HG03025 (cell line): ENCODE measurements at regions not wholly inside any gene's neighbourhood (a gene's known extent, or its start where the extent isn't known, plus 50 kb on each side); places are given as distances from the start of the nearest gene placed in this dataset.

ENCODE experiments used
- ATAC-seq: cut with Tn5 transposase; IDR thresholded peaks from one replicate; pipeline ENCODE4 v1.9.1; 2021; ENCODE audit warnings: mild to moderate bottlenecking, moderate library complexity; ENCODE audit not compliant: unreplicated experiment, low FRiP score

- no peak for ATAC-seq
Observed at GRCh38 chr3:104503022-104503421, 863.7 kb upstream of the ALCAM start.

DNA sequence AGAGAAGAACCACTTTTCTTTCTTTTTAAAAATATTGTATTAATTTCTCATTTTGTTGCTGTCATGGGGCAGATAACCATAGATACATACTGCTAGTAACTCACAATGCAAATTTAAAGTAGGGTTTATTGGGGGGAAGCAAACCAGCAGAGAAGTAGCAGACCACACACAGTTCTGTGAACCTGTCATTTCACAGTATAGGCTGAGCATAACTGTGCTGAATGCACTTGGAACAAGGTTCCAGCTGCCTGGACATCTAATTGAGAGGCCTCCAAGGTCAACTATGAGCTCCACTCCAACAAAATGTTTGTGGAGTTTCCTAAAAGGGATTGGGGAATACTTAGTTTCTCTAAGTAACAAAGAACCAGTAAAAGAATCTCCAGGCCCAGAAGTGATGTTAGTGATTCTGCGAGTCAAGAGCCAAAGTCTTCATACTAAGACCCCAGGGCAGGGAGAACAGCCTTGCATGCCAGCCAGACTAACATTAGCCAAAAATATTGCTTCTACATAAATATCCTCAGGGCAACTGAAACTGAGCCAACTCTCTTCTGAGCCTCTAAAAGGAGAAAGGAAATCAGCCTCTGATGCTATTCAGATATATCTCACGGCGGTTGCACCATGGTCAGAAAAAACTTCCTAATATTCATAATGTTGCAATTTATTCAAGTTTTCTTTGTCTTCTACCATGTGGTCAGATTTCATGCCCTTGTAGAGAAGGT, 856.4 kb upstream of the ALCAM start:
- no peak for ATAC-seq

DNA sequence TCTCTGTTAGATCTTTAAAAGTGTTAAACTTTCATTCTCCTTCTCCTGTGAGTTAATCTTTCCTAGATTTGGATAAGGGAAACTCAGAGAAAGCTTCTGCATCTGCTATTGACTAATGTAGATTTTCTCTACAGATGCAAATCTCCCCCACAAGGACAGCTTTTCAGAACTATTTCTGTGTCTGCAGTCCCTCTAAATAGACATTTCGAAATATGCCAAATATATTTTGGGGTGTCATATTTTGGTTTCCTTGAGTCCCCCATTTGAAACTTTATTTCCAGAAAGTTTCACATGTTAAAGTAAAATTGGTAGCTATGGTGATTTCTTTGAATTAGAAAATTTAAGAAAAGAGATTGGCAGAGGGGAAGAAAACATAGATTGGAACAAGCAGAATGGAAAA, 852.3 kb upstream of the ALCAM start:
- no peak for ATAC-seq

GRCh38 chr3:104514776-104515175, 851.9 kb upstream of the ALCAM start:
- ATAC-seq = peak; percentile 37

GRCh38 chr3:104519068-104519467, 847.6 kb upstream of the ALCAM start:
- ATAC-seq = no peak

DNA sequence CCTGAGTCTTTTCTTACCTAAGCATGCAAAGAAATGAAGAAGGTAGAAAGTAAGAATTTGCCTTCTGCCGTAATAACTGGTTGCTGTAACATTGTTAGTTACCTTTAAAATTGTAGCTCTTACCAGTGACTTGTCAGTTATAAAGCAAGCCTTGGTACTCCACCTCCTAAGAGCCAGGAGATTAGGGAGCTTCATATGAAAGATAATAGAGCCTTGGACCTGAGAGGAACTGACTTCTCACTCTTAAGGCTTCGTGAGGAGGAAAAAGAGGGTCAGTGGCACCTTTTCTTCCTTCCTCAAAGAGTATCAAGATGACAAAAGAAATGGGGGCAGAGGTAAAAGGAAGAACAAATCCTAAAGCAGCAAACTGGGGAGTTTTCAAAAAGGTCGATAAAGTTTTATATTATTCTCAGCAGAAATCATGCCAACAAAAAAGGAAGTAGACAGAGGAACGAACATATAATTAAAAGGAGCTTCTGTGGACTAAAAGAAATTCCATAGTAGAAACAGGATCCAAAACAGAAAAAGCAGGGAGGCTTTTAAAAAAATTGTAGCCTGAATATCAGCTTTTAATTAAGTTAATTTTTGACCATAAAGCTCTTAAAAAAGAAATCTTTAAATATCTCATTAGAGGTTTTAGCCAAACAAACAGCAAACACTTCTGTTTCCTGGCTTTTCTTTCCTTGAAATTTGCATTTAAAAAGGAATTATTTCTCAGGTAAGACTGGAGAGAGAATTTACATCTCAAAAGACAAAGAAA, 847.1 kb upstream of the ALCAM start:
- ATAC-seq = no peak

DNA sequence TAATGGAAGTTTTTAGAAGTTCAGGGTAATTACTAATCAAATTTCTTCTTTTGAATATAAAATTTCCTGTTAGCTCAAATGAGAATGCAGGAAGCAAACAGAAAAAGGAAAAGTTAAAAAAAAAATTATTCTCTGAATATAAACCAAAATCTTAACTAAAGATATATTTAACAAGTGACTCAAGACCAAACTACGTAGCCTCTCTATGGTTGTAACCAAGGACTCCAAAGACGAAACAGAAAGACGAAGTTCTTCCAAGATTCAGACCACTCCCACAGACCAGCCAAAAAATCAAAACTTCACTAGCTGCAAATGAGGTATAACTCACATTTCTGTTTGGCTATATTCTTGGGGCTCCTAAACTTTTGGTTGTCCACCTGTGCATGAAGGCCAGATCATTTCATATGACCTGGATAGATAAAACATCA, 846.5 kb upstream of the ALCAM start:
- ATAC-seq = peak; percentile 48

DNA sequence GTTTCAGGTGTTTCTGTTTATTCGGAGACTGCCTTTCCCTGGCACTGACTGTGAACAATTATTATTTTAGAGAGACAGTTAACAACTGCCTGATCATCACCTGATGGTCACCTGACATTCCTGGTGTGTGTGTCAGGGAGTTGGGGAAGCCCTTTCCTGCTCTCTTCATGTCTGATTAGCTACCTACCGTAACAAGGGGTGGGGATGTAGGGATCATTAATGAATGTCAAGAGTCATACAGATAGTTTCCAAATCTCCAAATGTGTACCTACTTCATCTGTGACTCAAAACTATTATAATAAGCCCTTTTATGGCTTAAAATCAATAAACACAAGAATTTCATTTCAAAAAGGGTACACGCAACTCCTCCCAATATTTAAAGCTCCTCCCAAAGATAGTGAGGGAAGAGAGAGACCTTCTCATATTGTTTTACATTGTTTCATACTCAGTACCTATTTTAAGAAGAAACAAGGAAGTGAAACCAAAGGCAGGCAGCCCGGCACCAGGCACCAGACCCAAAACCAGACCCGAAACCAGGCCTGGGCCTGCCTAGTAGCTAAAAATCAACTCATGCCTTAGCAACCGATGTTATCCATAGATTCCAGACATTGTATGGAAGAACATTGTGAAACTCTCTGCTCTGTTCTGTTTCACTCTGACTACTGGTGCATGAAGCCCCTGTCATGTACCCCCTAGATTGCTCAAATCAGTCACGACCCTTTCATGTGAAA, 844.9 kb upstream of the ALCAM start:
- peak; percentile 44 for ATAC-seq

- ATAC-seq = no peak
Observed at GRCh38 chr3:104523136-104523535, 843.6 kb upstream of the ALCAM start.

GRCh38 chr3:104526901-104527401, 839.8 kb upstream of the ALCAM start:
- ATAC-seq = peak; percentile 92

DNA sequence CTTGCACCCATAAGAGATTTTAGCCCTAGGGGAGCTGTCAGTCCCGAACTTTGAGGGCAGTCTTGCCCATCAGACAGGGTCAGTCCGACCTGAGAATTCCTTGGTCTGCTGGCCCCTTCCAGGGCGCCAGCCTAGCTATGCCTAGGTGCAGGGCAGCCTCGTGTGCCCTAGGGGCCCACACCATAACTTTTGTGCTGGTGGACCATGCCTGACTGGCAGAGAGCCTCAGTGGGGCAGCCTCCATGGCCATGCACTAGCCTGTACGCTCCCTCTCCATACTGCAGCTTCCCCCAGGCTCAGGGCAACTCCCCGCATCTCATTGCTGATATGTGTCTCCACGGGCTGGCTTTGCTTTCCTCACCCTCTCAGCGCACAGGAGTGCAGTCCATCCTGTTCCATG, 835.8 kb upstream of the ALCAM start:
- ATAC-seq = no peak

DNA sequence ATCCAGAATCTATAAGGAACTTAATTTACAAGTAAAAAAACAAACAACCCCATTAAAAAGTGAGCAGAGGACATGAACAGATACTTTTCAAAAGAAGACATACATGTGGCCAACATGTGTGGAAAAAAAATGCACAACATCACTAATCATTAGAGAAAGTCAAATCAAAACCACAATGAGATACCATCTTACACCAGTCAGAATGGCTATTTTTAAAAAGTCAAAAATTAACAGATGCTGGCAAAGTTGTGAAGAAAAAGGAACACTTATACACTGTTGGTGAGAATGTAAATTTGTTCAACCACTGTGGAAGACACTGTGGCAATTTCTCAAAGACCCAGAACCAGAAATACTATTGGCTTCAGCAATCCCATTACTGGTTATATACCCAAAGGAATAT, 830.0 kb upstream of the ALCAM start:
- ATAC-seq = no peak

DNA sequence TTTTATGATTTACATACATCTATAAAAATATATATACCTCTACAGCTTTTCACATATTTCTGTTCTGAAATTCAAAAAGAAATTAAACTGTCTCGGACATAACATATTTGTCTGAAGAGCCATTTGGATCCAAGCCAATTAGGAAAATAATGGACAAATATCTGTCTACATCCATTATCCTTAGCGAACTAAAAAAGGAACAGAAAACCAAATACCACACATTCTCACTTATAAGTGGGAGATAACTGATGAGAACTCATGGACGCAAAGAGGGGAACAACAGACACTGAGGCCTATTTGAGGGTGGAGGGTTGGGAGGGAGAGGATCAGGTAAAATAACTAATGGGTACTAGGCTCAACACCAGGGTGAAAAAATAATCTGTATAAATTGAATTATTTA, 829.4 kb upstream of the ALCAM start:
- ATAC-seq = no peak

DNA sequence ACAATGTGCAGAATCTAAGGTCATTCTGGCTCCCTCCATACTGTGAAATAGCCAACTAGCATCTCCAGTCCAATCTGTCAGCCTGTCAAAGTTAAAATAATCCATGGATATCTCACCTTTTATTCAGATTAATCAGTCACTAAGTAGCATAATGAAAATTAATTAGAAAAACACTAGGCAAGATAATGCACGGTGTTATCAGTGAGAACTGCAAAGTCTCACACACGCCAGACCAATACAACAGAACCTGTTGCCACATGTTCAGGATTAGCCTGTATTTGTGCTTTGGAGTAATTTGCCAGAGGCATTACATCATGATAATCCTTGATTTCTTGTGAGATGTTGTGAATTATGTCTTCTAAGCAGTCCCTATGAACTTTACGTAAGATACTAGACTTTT, 820.4 kb upstream of the ALCAM start:
- ATAC-seq = no peak

- no peak for ATAC-seq
Observed at GRCh38 chr3:104547031-104547430, 819.7 kb upstream of the ALCAM start.

DNA sequence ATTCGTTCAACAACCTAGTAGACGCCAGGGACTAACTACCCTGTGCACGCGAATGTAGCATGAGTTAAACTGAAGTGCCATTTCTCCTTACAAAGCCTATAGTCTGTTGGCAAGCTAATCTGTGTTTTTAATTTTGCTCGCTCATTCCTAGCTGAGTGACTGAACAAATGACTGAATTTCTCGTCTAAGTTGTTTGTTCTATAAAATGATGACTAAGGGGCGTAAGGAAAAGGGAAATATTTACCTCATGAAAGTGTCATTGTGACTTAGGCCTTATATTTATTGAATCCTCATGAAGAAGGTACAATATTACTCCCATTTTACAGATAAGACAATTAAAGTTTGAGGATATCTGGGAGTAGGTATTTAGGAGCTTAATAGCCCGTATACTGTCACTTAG, 818.3 kb upstream of the ALCAM start:
- ATAC-seq = no peak

GRCh38 chr3:104549099-104549714, 817.5 kb upstream of the ALCAM start:
- no peak for ATAC-seq

DNA sequence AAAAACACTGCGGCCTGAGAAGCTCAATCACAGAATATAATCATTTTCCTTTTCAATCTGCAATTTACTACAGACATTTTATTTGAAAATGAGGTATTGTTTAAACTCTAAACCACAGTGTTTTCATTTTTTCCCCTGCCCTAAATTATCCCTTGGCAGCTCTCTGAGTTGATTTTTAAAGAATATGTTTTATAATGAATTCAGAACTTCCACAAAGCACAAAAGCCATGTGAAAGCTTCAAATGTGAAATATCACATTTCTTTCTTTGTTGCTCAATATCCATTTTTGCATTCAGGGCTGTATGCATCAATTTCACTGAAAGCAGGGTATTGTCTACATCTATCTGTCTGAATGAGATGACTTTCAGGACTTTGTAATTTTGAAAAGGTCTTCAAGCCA, 813.6 kb upstream of the ALCAM start:
- no peak for ATAC-seq

DNA sequence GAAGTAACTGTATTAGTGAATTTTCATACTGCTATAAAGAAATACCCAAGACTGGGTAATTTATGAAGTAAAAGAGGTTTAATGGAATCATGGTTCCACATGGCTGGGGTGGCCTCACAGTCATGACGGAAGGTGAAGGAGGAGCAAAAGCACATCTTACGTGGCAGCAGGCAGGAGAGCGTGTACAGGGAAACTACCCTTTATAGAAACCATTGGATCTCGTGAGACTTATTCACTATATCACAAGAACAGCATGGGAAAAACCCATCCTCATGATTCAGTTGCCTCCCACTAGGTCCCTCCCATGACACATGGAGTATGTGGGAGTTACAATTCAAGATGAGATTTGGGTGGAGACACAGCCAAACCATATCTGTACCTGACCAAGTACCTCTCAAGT, 812.3 kb upstream of the ALCAM start:
- ATAC-seq = no peak

DNA sequence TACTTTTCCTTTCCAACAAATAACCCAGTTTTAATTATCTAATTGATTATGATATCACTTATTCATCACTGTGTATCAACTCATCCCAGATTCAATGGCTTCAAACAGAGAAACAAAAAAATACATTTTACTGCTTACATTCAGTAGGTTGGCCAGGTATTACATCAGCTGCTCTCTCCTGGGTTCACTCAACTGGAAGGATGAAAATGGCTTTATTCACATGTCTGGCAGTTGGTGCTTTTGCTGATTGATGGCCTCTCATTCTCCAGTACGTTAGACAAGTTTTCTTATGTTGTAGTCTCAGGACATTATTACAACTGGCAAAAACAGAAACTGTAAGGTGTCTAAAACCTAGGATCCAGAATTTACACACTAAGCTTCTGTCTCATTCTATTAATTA, 811.0 kb upstream of the ALCAM start:
- ATAC-seq = no peak
